IPS DF 6.9 (cell line): ENCODE measurements at regions not wholly inside any gene's neighbourhood (a gene's known extent, or its start where the extent isn't known, plus 50 kb on each side); places are given as distances from the start of the nearest gene placed in this dataset.
A peak's percentile ranks its signal among the peaks of the same experiment; 100 is the strongest.

Source experiments
- DNase-seq: peaks from one replicate; pipeline ENCODE4 v3.0.0-alpha.2; 2013; ENCODE audit warnings: low read depth, low spot score
- H3K27ac ChIP-seq: one replicate; pipeline ENCODE4 v1.5.1; 2013; ENCODE audit warnings: low read length, control low read depth
- H3K27me3 ChIP-seq: 2 replicates; pipeline ENCODE4 v1.6.1; 2013; ENCODE audit warnings: mild to moderate bottlenecking, low read length; ENCODE audit not compliant: control insufficient read depth, insufficient read depth
- H3K36me3 ChIP-seq: 2 replicates; pipeline ENCODE4 v1.6.1; 2013; ENCODE audit warnings: low read length; ENCODE audit not compliant: control insufficient read depth, insufficient read depth
- H3K4me1 ChIP-seq: 2 replicates; pipeline ENCODE4 v1.6.1; 2013; ENCODE audit warnings: low read length; ENCODE audit not compliant: control insufficient read depth, insufficient read depth
- H3K4me3 ChIP-seq: 2 replicates; pipeline ENCODE4 v1.5.1; 2013; ENCODE audit warnings: mild to moderate bottlenecking, low read length
- H3K9me3 ChIP-seq: 2 replicates; pipeline ENCODE4 v1.6.1; 2013; ENCODE audit warnings: low read length, inconsistent platforms; ENCODE audit not compliant: control insufficient read depth, insufficient read depth
- WGBS: extraction: QIAGEN DNeasy Blood & Tissue Kit; methylation state at CpG from one replicate; pipeline ENCODE4 v1.1.7; 2013; ENCODE audit warnings: mixed read lengths, missing lambda C conversion rate; ENCODE audit not compliant: insufficient read length, insufficient coverage; 5-methylcytosine and 5-hydroxymethylcytosine counted together

DNA sequence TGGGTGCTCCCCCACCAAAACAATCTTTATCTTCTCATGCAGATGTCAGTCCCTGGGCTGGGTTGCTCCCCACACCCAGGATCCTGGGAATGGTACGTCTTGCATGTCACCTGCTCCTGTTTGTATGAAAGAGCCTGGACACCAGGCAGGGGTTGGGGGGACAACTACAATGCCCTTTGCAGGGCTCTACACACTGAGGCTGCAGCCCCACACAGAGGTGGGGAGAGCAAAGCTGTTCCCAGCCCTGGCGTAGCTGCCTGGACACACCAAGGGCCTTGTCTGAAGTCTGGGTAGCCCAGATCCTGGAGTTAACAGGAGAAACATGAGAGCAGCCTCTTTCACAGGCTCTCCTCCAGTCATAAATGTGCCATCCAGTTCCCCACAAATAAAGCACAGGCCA, 61.2 kb upstream of the TMEM72 start:
- Histone ChIP-seq H3K27me3 (no peaks in the 10 kb centered on the region), H3K36me3 (no peaks in the 10 kb centered on the region), H3K4me1 (peaks cover under 1% of the 10 kb centered on the region; the same call in 1 of the 2 replicates), H3K4me3 (no peak overlapping the region), H3K27ac (no peak overlapping the region), H3K9me3 (no peaks in the 10 kb centered on the region)
- no CpG with 5 or more reads among the region's 2 CpGs for WGBS
- no peak for DNase-seq

DNA sequence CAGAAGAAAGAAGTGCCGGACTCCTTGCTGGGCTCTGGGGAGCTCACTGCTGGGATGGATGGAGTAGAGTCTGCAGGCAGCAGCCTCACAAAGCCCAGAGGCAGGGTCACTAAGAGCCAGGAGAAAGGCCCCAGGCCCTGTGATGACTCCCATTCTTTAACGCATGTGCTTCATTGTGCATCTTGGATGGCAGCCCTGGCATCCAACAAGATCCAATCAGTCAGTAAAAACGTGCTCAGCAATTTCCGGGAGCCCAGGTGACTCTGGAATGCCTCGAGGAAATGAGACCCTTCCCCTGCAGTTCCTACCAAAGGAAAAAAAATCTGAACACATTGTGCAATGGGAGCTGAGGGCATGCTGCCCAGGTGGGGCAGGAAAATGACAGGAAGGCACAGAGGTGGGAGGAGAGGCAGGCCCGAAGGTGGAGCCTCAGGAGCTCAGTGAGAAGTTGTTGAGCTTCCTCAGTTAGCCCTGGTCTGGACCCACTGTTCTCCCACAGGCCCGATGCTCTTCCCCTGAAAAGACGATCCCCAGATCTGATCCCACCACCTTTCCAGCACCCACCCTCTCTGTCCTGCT, 60.7 kb upstream of the TMEM72 start:
- no peak for DNase-seq
- H3K4me3 ChIP-seq: no peak overlapping the region
- H3K27ac ChIP-seq: no peak overlapping the region
- WGBS: no CpG with 5 or more reads among the region's 8 CpGs
- H3K27me3 ChIP-seq: no peaks in the 10 kb centered on the region
- peaks cover 2% of the 10 kb centered on the region; the same call in 1 of the 2 replicates for H3K4me1 ChIP-seq
- no peaks in the 10 kb centered on the region for H3K36me3 ChIP-seq
- no peaks in the 10 kb centered on the region for H3K9me3 ChIP-seq

DNA sequence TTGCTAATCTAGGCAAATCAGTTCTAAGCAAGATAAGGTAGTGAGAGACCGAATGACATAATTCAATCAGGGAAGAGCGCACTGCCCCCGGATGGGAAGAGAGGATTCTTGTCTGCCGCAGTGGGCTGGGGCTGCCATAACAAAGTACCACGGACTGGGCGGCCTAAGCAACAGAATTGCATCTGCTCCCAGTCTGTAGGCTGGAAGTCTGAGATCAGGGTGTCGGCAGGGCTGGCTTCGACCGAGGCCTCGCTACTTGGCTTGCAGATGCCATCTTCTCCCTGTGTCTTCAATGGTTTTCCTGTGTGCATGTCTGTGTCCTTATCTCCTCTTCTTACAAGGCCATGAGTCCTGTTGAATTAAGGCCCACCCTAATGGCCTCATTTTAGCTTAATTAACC, 59.7 kb upstream of the TMEM72 start:
- Histone ChIP-seq H3K4me1 (peaks cover 2% of the 10 kb centered on the region; the same call in 1 of the 2 replicates), H3K36me3 (no peaks in the 10 kb centered on the region), H3K4me3 (no peak overlapping the region), H3K9me3 (no peaks in the 10 kb centered on the region), H3K27ac (no peak overlapping the region), H3K27me3 (no peaks in the 10 kb centered on the region)
- WGBS: no CpG with 5 or more reads among the region's 10 CpGs
- DNase-seq: no peak

DNA sequence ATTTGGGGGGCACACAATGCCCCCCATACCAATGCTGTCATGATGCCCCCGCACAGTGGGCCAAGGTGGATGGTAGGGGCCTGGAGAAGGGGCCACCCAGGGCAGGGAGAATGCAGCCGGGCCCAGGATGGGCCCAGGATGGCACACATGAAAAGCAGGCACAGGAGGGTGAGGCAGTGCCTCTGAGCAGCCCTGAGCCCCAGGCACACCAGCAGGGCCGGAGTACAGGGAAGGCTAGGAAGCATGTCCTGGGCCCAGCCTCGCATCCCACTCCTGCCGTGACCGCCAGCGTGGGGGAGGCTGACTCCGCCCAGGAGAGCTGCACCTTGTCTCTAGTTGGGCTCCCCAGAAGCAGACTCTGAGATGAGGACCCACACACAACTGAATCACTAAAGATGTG, 59.3 kb upstream of the TMEM72 start:
- WGBS: no CpG with 5 or more reads among the region's 8 CpGs
- DNase-seq: no peak
- no peak overlapping the region for H3K27ac ChIP-seq
- H3K4me1 ChIP-seq: peaks cover 2% of the 10 kb centered on the region; the same call in 1 of the 2 replicates
- no peaks in the 10 kb centered on the region for H3K9me3 ChIP-seq
- no peaks in the 10 kb centered on the region for H3K36me3 ChIP-seq
- H3K27me3 ChIP-seq: no peaks in the 10 kb centered on the region
- no peak overlapping the region for H3K4me3 ChIP-seq

DNA sequence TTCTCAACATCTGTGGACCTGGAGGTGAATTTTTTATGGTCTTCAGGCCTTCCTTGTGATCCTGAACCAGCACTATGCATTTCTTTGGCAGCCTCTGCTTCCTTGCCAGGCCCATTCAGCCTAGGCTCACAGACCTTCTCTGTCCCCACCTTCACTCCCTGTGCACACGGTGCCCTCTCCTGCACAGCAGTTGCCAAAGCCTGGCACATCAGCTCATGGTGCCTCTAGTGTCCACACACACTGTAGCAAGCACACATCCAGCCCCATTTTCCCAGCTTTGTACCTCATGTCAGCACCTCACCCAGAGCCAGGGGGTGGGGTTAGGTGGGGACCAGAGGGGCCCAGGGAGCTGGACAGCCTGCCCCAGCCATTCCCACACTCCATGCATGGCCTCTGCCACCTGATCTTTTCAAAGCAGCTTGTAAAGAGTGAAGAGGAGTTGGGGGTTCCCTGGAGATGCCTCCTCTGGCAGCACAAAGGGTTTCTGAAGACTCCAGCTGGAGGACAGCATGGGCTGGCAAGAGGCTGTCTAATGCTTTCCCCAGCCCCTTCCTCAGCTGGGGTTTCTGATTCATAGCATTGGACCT, 57.9 kb upstream of the TMEM72 start:
- Histone ChIP-seq H3K4me1 (peaks cover 5% of the 10 kb centered on the region; the same call in 1 of the 2 replicates), H3K27ac (no peak overlapping the region), H3K36me3 (no peaks in the 10 kb centered on the region), H3K4me3 (no peak overlapping the region), H3K27me3 (no peaks in the 10 kb centered on the region), H3K9me3 (no peaks in the 10 kb centered on the region)
- DNase-seq: no peak
- no CpG with 5 or more reads among the region's 1 CpG for WGBS

DNA sequence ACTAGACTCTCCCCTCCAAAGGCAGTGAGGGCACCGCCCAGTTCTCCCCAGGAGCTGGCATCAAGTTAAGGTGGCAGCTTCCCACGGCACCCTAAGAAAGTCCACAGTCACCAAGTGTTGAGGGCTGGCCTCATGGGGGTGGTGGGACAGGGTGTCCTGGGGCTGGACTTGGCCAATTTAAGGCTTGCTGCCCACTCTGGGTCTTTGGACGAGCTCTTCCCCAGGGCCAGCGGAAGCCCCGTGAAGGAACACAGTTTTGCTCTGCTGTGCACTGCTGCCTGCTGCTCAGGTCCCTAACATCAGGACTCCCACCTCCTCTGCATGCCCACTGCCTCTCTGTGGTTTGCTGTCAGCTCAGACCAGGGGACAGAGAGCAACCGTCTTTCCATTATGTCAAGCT, 57.3 kb upstream of the TMEM72 start:
- no CpG with 5 or more reads among the region's 6 CpGs for whole genome bisulfite sequencing

DNA sequence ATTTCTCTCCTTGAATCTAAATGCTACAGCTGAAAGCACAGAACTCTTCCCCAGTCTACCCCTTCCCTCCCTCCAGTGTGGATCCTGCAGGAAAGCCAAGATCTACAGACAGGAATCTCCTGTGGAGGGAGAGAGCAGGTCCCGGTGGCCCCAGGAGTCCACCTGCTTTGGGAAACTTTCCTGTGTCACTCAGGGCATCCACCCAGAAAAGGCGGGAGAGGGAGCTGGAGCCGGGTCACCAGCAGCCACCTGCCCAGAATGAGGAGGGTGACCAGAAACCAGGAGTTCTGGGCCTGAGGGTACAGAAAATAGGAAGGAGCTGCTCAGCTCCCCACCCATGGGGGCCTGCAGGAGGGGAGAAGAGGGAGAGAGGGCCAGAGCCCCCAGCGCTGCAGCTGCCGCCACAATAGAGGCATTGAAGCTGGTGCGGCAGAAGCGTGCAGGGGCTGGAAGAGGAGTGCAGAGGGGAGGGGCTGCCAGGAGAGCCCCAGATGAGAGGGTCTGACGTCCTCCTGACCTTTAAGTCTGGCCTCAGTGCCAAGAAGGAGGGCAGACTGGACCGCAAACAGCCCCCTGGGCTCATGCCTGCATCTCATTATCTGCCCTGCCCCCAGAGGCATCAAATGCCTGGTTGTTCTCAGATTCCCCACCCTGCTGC, 56.3 kb upstream of the TMEM72 start:
- Histone ChIP-seq H3K9me3 (no peaks in the 10 kb centered on the region), H3K4me3 (no peak overlapping the region), H3K4me1 (peaks cover 5% of the 10 kb centered on the region; the same call in 1 of the 2 replicates), H3K36me3 (no peaks in the 10 kb centered on the region), H3K27me3 (no peaks in the 10 kb centered on the region), H3K27ac (no peak overlapping the region)
- WGBS: no CpG with 5 or more reads among the region's 9 CpGs
- DNase-seq: no peak

More for the DNA sequence above, 57.3 kb upstream of the TMEM72 start:
- Histone ChIP-seq H3K36me3 (no peaks in the 10 kb centered on the region), H3K9me3 (no peaks in the 10 kb centered on the region), H3K27me3 (no peaks in the 10 kb centered on the region), H3K27ac (no peak overlapping the region), H3K4me3 (no peak overlapping the region), H3K4me1 (peaks cover 5% of the 10 kb centered on the region; the same call in 1 of the 2 replicates)
- no peak for DNase-seq

DNA sequence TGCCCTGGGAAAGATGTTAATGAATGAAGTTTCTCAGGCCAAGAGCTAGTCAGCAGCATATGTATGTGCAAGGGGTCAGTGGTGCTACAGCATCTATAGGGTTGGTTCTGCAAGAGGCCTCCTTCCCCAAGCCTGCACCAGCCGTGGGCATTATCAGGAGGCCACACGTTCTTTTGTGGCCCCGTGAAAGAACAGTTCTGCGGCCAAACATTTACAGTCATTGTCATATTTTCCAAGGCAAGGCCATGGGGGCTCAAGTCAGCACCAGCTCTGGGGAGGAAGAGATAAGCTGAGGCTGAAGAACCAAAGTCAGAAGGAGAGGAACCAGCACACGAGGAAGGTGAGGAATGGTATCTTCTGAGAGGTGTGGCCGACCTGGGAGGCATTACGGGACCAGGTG, 54.4 kb upstream of the TMEM72 start:
- H3K9me3 ChIP-seq: no peaks in the 10 kb centered on the region
- H3K4me1 ChIP-seq: peaks cover 5% of the 10 kb centered on the region; the same call in 1 of the 2 replicates
- H3K4me3 ChIP-seq: no peak overlapping the region
- H3K27me3 ChIP-seq: no peaks in the 10 kb centered on the region
- no CpG with 5 or more reads among the region's 7 CpGs for WGBS
- H3K36me3 ChIP-seq: no peaks in the 10 kb centered on the region
- no peak overlapping the region for H3K27ac ChIP-seq
- no peak for DNase-seq

DNA sequence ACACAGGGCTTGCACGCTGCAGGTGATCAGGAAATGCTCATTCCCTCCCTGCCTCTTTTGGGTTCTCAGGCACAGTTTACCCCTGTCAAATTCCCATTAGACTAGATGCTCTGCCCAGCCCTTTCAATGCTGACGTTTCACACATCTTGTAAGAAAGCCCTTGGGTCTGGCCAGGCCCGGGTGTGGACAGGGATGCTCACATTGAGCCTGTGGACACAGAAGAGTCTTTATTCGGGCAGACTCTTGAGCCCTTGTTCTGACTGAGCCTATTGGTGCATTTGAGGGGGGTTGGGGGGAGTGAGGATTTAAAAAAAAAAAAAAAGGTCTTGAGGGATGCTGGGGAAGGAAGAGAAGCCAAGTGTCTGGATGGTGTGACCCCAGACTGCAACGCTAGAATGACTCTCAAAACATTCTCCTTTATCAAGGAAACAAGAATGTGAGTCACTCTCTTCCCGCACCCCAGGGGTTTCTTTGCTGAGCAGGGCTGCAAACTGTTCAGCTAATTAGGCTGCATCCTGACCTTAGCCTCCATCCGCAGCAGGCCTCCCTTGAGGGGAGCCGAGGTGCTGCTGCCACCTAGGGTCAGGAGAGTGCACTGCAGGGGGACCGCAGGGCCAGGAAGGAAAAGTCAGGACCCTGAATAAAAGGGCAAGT, 53.6 kb upstream of the TMEM72 start:
- Histone ChIP-seq H3K9me3 (no peaks in the 10 kb centered on the region), H3K36me3 (no peaks in the 10 kb centered on the region), H3K27me3 (no peaks in the 10 kb centered on the region), H3K4me1 (peaks cover 5% of the 10 kb centered on the region; the same call in 1 of the 2 replicates), H3K27ac (no peak overlapping the region), H3K4me3 (no peak overlapping the region)
- WGBS: no CpG with 5 or more reads among the region's 9 CpGs
- DNase-seq: peak; percentile 90

DNA sequence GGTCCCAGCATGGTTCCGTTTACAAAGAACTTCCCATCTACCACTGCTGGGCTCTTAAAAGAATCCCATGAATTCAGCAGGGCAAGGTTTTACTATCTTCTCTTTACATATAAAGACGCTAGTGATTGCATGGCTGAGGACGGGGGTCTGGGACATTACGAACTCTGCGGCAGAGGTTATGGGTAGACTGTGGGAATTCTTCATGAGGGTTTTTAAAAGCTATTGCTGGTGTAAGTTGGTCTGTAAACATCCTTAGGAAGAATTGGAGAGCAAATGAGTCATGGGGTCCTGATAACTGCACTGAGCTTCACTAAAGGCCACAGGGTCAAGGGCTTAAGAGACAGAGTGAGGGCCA, 53.1 kb upstream of the TMEM72 start:
- no peaks in the 10 kb centered on the region for H3K36me3 ChIP-seq
- no peaks in the 10 kb centered on the region; the same call in 1 of the 2 replicates for H3K27me3 ChIP-seq
- no peaks in the 10 kb centered on the region for H3K9me3 ChIP-seq
- WGBS: no CpG with 5 or more reads among the region's 5 CpGs
- peaks cover 5% of the 10 kb centered on the region; the same call in 1 of the 2 replicates for H3K4me1 ChIP-seq
- no peak for DNase-seq
- H3K4me3 ChIP-seq: no peak overlapping the region
- no peak overlapping the region for H3K27ac ChIP-seq
